B cell (primary cell): ENCODE measurements at regions not wholly inside any gene's neighbourhood (a gene's known extent, or its start where the extent isn't known, plus 50 kb on each side); places are given as distances from the start of the nearest gene placed in this dataset.

Experiments used
- ATAC-seq: fragments of 200-7000 bp; cut with Tn5 transposase; one replicate; pipeline ENCODE4 v1.10.0; 2021; ENCODE audit warnings: low read depth, mild to moderate bottlenecking, moderate number of reproducible peaks, moderate library complexity
- CTCF ChIA-PET: fragments of 350-600 bp; sonication (Branson Sonifier 250); formaldehyde crosslinking; loops from one replicate; lab custom pipeline; 2021; ENCODE audit warnings: antibody characterized with exemption, inconsistent platforms; lab: Charles Lee
- POLR2A ChIA-PET: fragments of 350-600 bp; sonication (Branson Sonifier 250); formaldehyde crosslinking; loops from one replicate; lab custom pipeline; 2021; ENCODE audit warnings: antibody characterized with exemption; lab: Charles Lee
- DNase-seq: peaks from one replicate; pipeline ENCODE4 v3.0.0; 2013
- H2AFZ ChIP-seq: 2 replicates; pipeline ENCODE4 v1.6.1; 2012; ENCODE audit warnings: mild to moderate bottlenecking, low read depth, low read length; ENCODE audit not compliant: insufficient read depth, poor library complexity, severe bottlenecking
- H3K27ac ChIP-seq, 2 donors: 1 replicate in 1 of 2; 2 replicates in 1 of 2; pipeline ENCODE4 v1.5.1; 2012 to 2013; ENCODE audit warnings: low read length in 2 of 2, mild to moderate bottlenecking in 2 of 2, moderate library complexity in 1 of 2
- H3K27me3 ChIP-seq, 4 experiments: fragments of 200-600 bp in 1 of 4; sonication (generic) in 1 of 4; replicated peaks in 1 of 4; 1 replicate in 2 of 4; 2 replicates in 2 of 4; pipeline versions ENCODE4 v1.6.1 to v1.7.0; 2013 to 2016; ENCODE audit warnings: low read length in 3 of 4, mild to moderate bottlenecking in 2 of 4, mixed read lengths in 1 of 4, moderate library complexity in 1 of 4; ENCODE audit not compliant: insufficient read depth in 4 of 4, control insufficient read depth in 3 of 4; ENCODE audit errors: control extremely low read depth in 1 of 4
- H3K36me3 ChIP-seq, 2 experiments: replicated peaks in 1 of 2; 1 replicate in 1 of 2; 2 replicates in 1 of 2; pipeline versions ENCODE4 v1.6.1 to v1.7.1; 2013; ENCODE audit warnings: low read length in 1 of 2; ENCODE audit not compliant: insufficient read depth in 2 of 2, control insufficient read depth in 1 of 2; ENCODE audit errors: control extremely low read depth in 1 of 2, extremely low read depth in 1 of 2
- H3K4me1 ChIP-seq, 2 donors: fragments of 200-600 bp in 1 of 2; sonication (generic) in 1 of 2; 1 replicate in 1 of 2; 2 replicates in 1 of 2; pipeline versions ENCODE4 v1.5.1 to v1.6.1; 2013 to 2017; ENCODE audit warnings: low read length in 2 of 2; ENCODE audit not compliant: control insufficient read depth in 2 of 2, insufficient read depth in 2 of 2
- H3K4me2 ChIP-seq: replicated peaks from 2 replicates; pipeline ENCODE3; 2012; ENCODE audit warnings: mild to moderate bottlenecking, low read depth, low read length; ENCODE audit not compliant: poor library complexity, severe bottlenecking
- H3K4me3 ChIP-seq, 5 experiments: fragments of 200-600 bp in 1 of 5; sonication (generic) in 1 of 5; 1 replicate in 3 of 5; 2 replicates in 2 of 5; pipeline versions ENCODE4 v1.5.1 to v1.7.0; 2011 to 2016; ENCODE audit warnings: low read length in 4 of 5, mild to moderate bottlenecking in 4 of 5, low read depth in 2 of 5, control low read depth in 1 of 5, moderate library complexity in 1 of 5; ENCODE audit not compliant: insufficient read depth in 1 of 5; ENCODE audit errors: control extremely low read depth in 1 of 5, extremely low read depth in 1 of 5
- H3K79me2 ChIP-seq: fragments of 200-600 bp; sonication (generic); one replicate; pipeline ENCODE4 v1.6.0; 2016; ENCODE audit warnings: low read length; ENCODE audit not compliant: control insufficient read depth, insufficient read depth
- H3K9ac ChIP-seq: fragments of 200-600 bp; sonication (generic); 2 replicates; pipeline ENCODE4 v1.6.1; 2017; ENCODE audit warnings: mild to moderate bottlenecking, low read length, moderate library complexity
- H3K9me3 ChIP-seq, 3 donors: one replicate each; pipeline versions ENCODE4 v1.6.1 to v1.7.1; 2013; ENCODE audit warnings: low read length in 2 of 3; ENCODE audit not compliant: control insufficient read depth in 2 of 3, insufficient read depth in 1 of 3; ENCODE audit errors: control extremely low read depth in 1 of 3
- H4K20me1 ChIP-seq: 2 replicates; pipeline ENCODE4 v1.6.0; 2012; ENCODE audit warnings: mild to moderate bottlenecking, low read length; ENCODE audit not compliant: insufficient read depth, control insufficient read depth, poor library complexity, severe bottlenecking
- H3K27ac Mint-ChIP-seq: one replicate; pipeline ENCODE4 v1.8.0; 2021; ENCODE audit warnings: mixed read lengths
- H3K27me3 Mint-ChIP-seq: one replicate; pipeline ENCODE4 v1.8.0; 2021; ENCODE audit warnings: mixed read lengths
- H3K4me1 Mint-ChIP-seq: one replicate; pipeline ENCODE4 v1.8.0; 2021; ENCODE audit warnings: mixed read lengths
- H3K4me3 Mint-ChIP-seq: one replicate; pipeline ENCODE4 v1.8.0; 2021; ENCODE audit warnings: mixed read lengths
- H3K9me3 Mint-ChIP-seq: one replicate; pipeline ENCODE4 v1.8.0; 2022; ENCODE audit warnings: mixed read lengths; ENCODE audit not compliant: insufficient read depth
- CTCF ChIP-seq: fragments of 200-600 bp; IDR thresholded peaks from one replicate; pipeline ENCODE4 v1.8.0; 2022; ENCODE audit warnings: antibody characterized with exemption, mild to moderate bottlenecking
- EZH2 ChIP-seq: IDR thresholded peaks from 2 replicates; pipeline ENCODE4 v1.6.1; 2012; ENCODE audit warnings: borderline replicate concordance, low read depth, mild to moderate bottlenecking, moderate library complexity, low read length; ENCODE audit not compliant: insufficient read depth, poor library complexity, severe bottlenecking
- whole genome bisulfite sequencing: methylation state at CpG from one replicate; pipeline ENCODE4 v1.1.5; 2013; ENCODE audit warnings: missing lambda C conversion rate; ENCODE audit not compliant: insufficient coverage; 5-methylcytosine and 5-hydroxymethylcytosine counted together
- intact Hi-C: fragments of 100-400 bp; cut with micrococcal nuclease; formaldehyde crosslinking; loops from one replicate; pipeline ENCODE4 v1.10.0; 2022

GRCh38 chr16:85554889-85555718 lies 58.0 kb upstream of the GSE1 start:
- ATAC-seq, result peak; percentile 13

More at GRCh38 chr16:85554889-85555718, 58.0 kb upstream of the GSE1 start:
- Histone ChIP-seq H3K9ac (peak overlapping the region; percentile 93), H3K4me3 (peak overlapping the region; percentile 79 to 99 (median 87)), H3K4me1 (peaks cover 22 to 38% of the 10 kb centered on the region in 2 donors), H2AFZ (peak overlapping the region; percentile 70), H3K4me2 (peak overlapping the region; percentile 97), H3K27ac (peak overlapping the region; percentile 79 to 92), H3K9me3 (peaks cover 0 to 2% (median 0%) of the 10 kb centered on the region in 3 donors), H3K27me3 (no peaks in the 10 kb centered on the region), H3K79me2 (peaks cover 47% of the 10 kb centered on the region), H3K36me3 (no peaks in the 10 kb centered on the region), H4K20me1 (peaks cover 33% of the 10 kb centered on the region)
- Mint-ChIP-seq H3K27ac (peak overlapping the region; percentile 94), H3K4me3 (peak overlapping the region; percentile 92), H3K9me3 (no peaks in the 10 kb centered on the region), H3K27me3 (no peaks in the 10 kb centered on the region), H3K4me1 (peaks cover 40% of the 10 kb centered on the region)
- intact Hi-C loops, result loop anchor here (1.0 to 10.0 kb wide), 6 partner anchors 55 to 1830 kb away; partner anchors contain the start of genes COX4I1, EMC8 and FBXO31
- WGBS, result under 1% methylated on average over 42 of the region's 62 CpGs
- ChIA-PET POLR2A (interaction anchor here (0.6 to 2.1 kb wide), 5 partner anchors 55 to 390 kb away, joined by 3 to 11 read pairs (median 5); no protein-coding TSS in a partner anchor), CTCF (interaction anchor here (1.1 to 5.9 kb wide), 5 partner anchors 14 to 134 kb away, joined by 4 to 46 read pairs (median 6); no protein-coding TSS in a partner anchor)
- peak; percentile 81 for DNase-seq
- no peak for TF ChIP-seq EZH2
- no peak for TF ChIP-seq CTCF
